BLaER1 (cell line): ENCODE measurements at regions not wholly inside any gene's neighbourhood (a gene's known extent, or its start where the extent isn't known, plus 50 kb on each side); places are given as distances from the start of the nearest gene placed in this dataset.

Source experiments
- H3K27ac ChIP-seq: shearing (Covaris generic); formaldehyde crosslinking; 2 replicates; pipeline ENCODE4 v1.8.1; 2022
- H3K27me3 ChIP-seq: shearing (Covaris generic); formaldehyde crosslinking; 2 replicates; pipeline ENCODE4 v1.8.1; 2022
- H3K36me3 ChIP-seq: shearing (Covaris generic); formaldehyde crosslinking; 2 replicates; pipeline ENCODE4 v1.8.1; 2022
- H3K4me1 ChIP-seq: shearing (Covaris generic); formaldehyde crosslinking; 2 replicates; pipeline ENCODE4 v1.8.1; 2022
- H3K4me2 ChIP-seq: shearing (Covaris generic); formaldehyde crosslinking; 2 replicates; pipeline ENCODE4 v1.8.1; 2022
- H3K4me3 ChIP-seq: shearing (Covaris generic); formaldehyde crosslinking; 2 replicates; pipeline ENCODE4 v1.8.1; 2022
- H3K9ac ChIP-seq: shearing (Covaris generic); formaldehyde crosslinking; 2 replicates; pipeline ENCODE4 v1.8.1; 2022
- H3K9me3 ChIP-seq: shearing (Covaris generic); formaldehyde crosslinking; 2 replicates; pipeline ENCODE4 v1.8.1; 2022
- H4K20me1 ChIP-seq: shearing (Covaris generic); formaldehyde crosslinking; 2 replicates; pipeline ENCODE4 v1.8.1; 2022
- Cebpa-rat ChIP-seq: shearing (Covaris generic); IDR thresholded peaks from 2 replicates; pipeline ENCODE4 v1.8.1; 2022

DNA sequence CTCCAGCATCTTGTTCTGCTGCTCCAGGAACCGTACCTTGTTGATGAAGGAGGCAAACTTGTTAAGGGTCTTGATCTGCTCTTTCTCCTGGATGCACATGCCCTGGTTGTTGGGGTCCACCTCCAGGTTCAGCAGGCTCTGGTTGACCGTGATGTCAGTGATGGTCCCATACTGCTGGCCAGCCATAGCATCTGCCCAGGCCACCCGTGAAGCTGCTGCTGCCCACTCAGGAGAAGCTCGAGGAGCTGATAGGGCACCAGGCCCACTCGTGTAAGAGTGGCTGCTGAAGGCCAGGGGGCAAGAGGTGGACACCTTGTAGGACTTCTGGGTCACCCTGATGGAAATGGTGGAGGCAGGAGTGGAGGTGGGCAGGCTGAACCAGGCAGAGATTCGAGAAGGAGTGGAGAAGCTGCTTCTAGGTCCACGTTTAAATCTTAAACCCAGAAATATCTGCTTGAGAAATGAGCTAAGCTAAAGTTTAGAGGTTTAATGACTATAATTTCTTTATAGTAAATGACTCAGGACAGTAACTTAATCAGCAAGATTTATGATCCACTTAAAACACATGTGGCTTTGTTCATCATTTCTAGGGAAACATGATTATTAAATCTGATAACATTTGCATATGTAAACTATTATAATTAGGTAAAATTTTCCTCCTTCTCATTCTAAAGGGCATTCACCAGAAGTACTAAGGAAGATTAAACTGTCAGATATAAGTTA, 358.7 kb upstream of the SETBP1 start:
- Histone ChIP-seq H3K27ac (no peak overlapping the region), H3K36me3 (no peaks in the 10 kb centered on the region), H3K9me3 (no peaks in the 10 kb centered on the region), H3K4me1 (no peaks in the 10 kb centered on the region), H3K4me3 (no peak overlapping the region), H3K9ac (no peak overlapping the region), H3K27me3 (no peaks in the 10 kb centered on the region), H4K20me1 (no peaks in the 10 kb centered on the region), H3K4me2 (no peak overlapping the region)
- TF ChIP-seq Cebpa-rat: no peak

DNA sequence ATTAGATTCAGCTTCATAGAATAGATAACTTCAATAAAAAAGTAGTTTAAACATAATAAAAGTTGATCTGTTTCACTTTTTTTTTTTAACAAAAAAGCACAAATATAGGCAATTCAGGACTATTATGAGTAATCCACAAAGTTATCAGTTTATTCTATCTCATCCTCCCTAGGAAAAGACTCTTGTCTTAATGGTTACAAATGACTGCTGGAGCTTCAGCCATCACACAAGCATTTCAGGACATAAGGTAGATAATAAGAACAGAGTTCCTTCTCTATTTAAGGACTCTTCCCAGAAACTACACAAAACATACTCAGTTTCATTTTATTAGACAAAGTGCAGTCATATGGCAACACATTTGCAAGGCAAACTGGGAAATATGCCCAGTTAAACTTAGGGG, 357.6 kb upstream of the SETBP1 start:
- TF ChIP-seq Cebpa-rat: no peak
- Histone ChIP-seq H3K27ac (no peak overlapping the region), H3K4me3 (no peak overlapping the region)

GRCh38 chr18:44324361-44324760, 356.3 kb upstream of the SETBP1 start:
- H3K9me3 ChIP-seq: no peaks in the 10 kb centered on the region
- H3K36me3 ChIP-seq: no peaks in the 10 kb centered on the region
- no peaks in the 10 kb centered on the region for H4K20me1 ChIP-seq
- no peak for TF ChIP-seq Cebpa-rat
- H3K27me3 ChIP-seq: no peaks in the 10 kb centered on the region
- H3K27ac ChIP-seq: no peak overlapping the region
- no peaks in the 10 kb centered on the region for H3K4me1 ChIP-seq
- no peak overlapping the region for H3K4me3 ChIP-seq
- H3K9ac ChIP-seq: no peak overlapping the region
- H3K4me2 ChIP-seq: no peak overlapping the region

More for the DNA sequence above, 357.6 kb upstream of the SETBP1 start:
- no peaks in the 10 kb centered on the region for H3K27me3 ChIP-seq
- H3K4me2 ChIP-seq: no peak overlapping the region
- no peaks in the 10 kb centered on the region for H3K36me3 ChIP-seq
- H3K9ac ChIP-seq: no peak overlapping the region
- H4K20me1 ChIP-seq: no peaks in the 10 kb centered on the region
- H3K9me3 ChIP-seq: no peaks in the 10 kb centered on the region
- no peaks in the 10 kb centered on the region for H3K4me1 ChIP-seq

GRCh38 chr18:44325903-44326635, 354.6 kb upstream of the SETBP1 start:
- H4K20me1 ChIP-seq: no peaks in the 10 kb centered on the region
- no peaks in the 10 kb centered on the region for H3K9me3 ChIP-seq
- no peaks in the 10 kb centered on the region for H3K4me1 ChIP-seq
- no peak overlapping the region for H3K27ac ChIP-seq
- no peak overlapping the region for H3K4me2 ChIP-seq
- no peak overlapping the region for H3K9ac ChIP-seq
- no peak for TF ChIP-seq Cebpa-rat
- H3K36me3 ChIP-seq: no peaks in the 10 kb centered on the region
- no peaks in the 10 kb centered on the region for H3K27me3 ChIP-seq
- H3K4me3 ChIP-seq: no peak overlapping the region

DNA sequence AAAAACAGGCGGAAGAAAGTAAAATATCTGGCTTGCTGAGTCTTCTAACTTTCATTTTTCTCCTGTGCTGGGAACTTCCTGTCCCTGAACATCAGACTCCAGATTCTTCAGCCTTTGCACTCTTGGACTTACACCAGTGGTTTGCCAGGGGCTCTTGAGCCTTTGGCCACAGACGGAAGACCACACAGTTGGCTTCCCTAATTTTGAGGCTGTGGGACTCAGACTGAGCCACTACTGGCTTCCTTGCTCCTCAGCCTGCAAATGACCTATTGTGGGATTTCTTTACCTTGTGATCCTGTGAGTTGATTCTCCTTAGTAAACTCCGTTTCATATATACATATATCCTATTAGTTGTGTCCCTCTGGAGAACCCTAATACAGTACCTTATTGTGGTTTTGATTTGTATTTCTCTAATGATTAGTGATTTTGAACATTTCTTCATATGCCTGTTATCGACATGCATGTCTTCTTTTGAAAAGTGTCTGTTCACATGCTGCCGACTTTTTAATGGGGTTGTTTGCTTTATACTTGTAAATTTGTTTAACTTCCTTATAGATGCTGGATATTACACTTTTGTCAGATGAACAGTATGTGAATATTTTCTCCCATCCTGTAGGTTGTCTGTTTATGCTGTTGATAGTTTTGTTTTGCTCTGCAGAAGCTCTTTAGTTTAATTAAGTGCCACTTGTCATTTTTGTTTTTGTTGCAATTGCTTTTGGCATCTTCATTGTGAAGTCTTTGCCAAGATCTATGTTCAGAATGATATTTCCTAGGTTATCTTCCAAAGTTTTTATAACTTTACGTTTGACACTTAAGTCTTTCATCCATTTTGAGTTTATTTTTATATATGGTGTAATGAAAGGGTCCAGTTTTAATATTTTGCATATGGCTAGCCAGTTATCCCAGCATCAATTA, 348.8 kb upstream of the SETBP1 start:
- Histone ChIP-seq H3K9ac (no peak overlapping the region), H3K4me3 (no peak overlapping the region), H3K27ac (no peak overlapping the region), H3K27me3 (no peaks in the 10 kb centered on the region), H3K4me2 (no peak overlapping the region), H3K9me3 (no peaks in the 10 kb centered on the region), H3K36me3 (no peaks in the 10 kb centered on the region), H4K20me1 (no peaks in the 10 kb centered on the region), H3K4me1 (no peaks in the 10 kb centered on the region)
- no peak for TF ChIP-seq Cebpa-rat

DNA sequence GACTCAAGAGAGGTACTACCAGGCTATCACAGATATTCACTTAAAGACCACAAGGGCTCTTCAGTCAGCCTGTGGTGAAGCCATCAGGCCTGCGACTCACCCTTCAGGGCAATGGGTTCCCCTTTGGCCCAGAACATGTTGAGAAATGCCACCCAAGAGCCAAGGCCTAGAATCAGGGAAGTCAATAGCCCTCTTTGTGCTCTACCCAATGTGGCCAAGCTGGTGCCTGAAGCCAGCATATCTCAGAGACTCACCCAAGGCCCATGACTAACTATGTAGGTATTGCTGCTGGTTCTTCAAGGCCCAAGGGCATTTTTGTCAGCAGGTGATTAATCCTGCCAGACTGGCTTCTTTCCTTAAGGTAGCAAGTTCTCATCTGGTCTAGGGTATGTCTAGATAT, 338.9 kb upstream of the SETBP1 start:
- H3K27ac ChIP-seq: no peak overlapping the region
- no peaks in the 10 kb centered on the region for H3K4me1 ChIP-seq
- no peak overlapping the region for H3K9ac ChIP-seq
- no peak overlapping the region for H3K4me3 ChIP-seq
- 0 out of 2 replicates have a peak, but pooled peaks cover 5% of the 10 kb centered on the region for H3K9me3 ChIP-seq
- H4K20me1 ChIP-seq: no peaks in the 10 kb centered on the region
- no peaks in the 10 kb centered on the region for H3K36me3 ChIP-seq
- H3K27me3 ChIP-seq: no peaks in the 10 kb centered on the region
- TF ChIP-seq Cebpa-rat: no peak
- H3K4me2 ChIP-seq: no peak overlapping the region

GRCh38 chr18:44342162-44342561, 338.5 kb upstream of the SETBP1 start:
- H3K4me3 ChIP-seq: no peak overlapping the region
- no peaks in the 10 kb centered on the region for H3K4me1 ChIP-seq
- H4K20me1 ChIP-seq: no peaks in the 10 kb centered on the region
- H3K4me2 ChIP-seq: no peak overlapping the region
- no peaks in the 10 kb centered on the region for H3K36me3 ChIP-seq
- TF ChIP-seq Cebpa-rat: no peak
- no peak overlapping the region for H3K9ac ChIP-seq
- H3K27ac ChIP-seq: no peak overlapping the region
- H3K27me3 ChIP-seq: no peaks in the 10 kb centered on the region
- 0 out of 2 replicates have a peak, but pooled peaks cover 5% of the 10 kb centered on the region for H3K9me3 ChIP-seq

DNA sequence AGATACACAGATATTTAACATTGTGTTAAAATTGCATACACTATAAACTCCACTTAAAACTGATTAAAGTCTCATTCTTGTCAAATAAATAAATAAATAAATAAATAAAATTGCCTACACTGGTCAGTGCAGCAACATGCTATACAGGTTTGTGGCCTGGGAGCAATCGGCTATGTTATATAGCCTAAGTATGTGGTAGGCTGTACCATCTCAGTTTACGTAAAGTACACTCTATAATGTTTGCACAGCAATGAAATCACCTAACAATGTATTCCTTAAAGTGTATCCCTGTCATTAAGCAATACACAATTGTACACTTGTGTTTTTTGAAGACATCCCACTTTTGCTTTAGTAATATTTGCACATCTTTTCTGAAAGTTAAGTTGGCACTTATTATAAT, 337.7 kb upstream of the SETBP1 start:
- H3K4me2 ChIP-seq: no peak overlapping the region
- no peak overlapping the region for H3K9ac ChIP-seq
- no peaks in the 10 kb centered on the region for H3K9me3 ChIP-seq
- no peak overlapping the region for H3K27ac ChIP-seq
- no peaks in the 10 kb centered on the region for H3K4me1 ChIP-seq
- no peaks in the 10 kb centered on the region for H3K36me3 ChIP-seq
- no peak overlapping the region for H3K4me3 ChIP-seq
- H3K27me3 ChIP-seq: no peaks in the 10 kb centered on the region
- TF ChIP-seq Cebpa-rat: no peak
- no peaks in the 10 kb centered on the region for H4K20me1 ChIP-seq

- Histone ChIP-seq H3K4me2 (no peak overlapping the region), H3K4me1 (no peaks in the 10 kb centered on the region), H3K36me3 (no peaks in the 10 kb centered on the region), H3K4me3 (no peak overlapping the region), H4K20me1 (no peaks in the 10 kb centered on the region), H3K9me3 (no peaks in the 10 kb centered on the region), H3K9ac (no peak overlapping the region), H3K27ac (no peak overlapping the region), H3K27me3 (no peaks in the 10 kb centered on the region)
- no peak for TF ChIP-seq Cebpa-rat
These were observed 337.1 kb upstream of the SETBP1 start for GRCh38 chr18:44343570-44343969.
